ENCODE measurements at regions not wholly inside any gene's neighbourhood (a gene's known extent, or its start where the extent isn't known, plus 50 kb on each side); places are given as distances from the start of the nearest gene placed in this dataset.
"Not testable (repeated sequence)": the region's sequence is repeated elsewhere in the genome, so short reads cannot be mapped to it uniquely, and the experiment has no call there.

GRCh38 chr13:27327633-27328032 is 57.0 kb downstream of the RASL11A start:
- DNase-seq: no peak

GRCh38 chr13:27329210-27329609 is 58.6 kb downstream of the RASL11A start:
- DNase-seq: no peak

- DNase-seq: no peak
Measured at GRCh38 chr13:27334774-27335435, 64.3 kb downstream of the RASL11A start.

- no peak for DNase-seq
Measured at GRCh38 chr13:27336014-27336673, 65.5 kb downstream of the RASL11A start.

- no peak for DNase-seq
Measured at GRCh38 chr13:27338207-27338606, 67.6 kb downstream of the RASL11A start.

- no peak for DNase-seq
Measured at GRCh38 chr13:27338816-27339215, 68.2 kb downstream of the RASL11A start.

GRCh38 chr13:27339299-27339698 is 68.7 kb downstream of the RASL11A start:
- DNase-seq: peak; percentile 29

- no peak for DNase-seq
Measured at GRCh38 chr13:27341616-27342015, 71.0 kb downstream of the RASL11A start.

GRCh38 chr13:27347211-27347772 is 76.7 kb downstream of the RASL11A start:
- no peak for DNase-seq

GRCh38 chr13:27348461-27348860 is 76.0 kb upstream of the GTF3A start:
- DNase-seq: no peak

- no peak for DNase-seq
Measured at GRCh38 chr13:27349458-27349857, 75.0 kb upstream of the GTF3A start.

GRCh38 chr13:27350825-27351224 is 73.6 kb upstream of the GTF3A start:
- not testable (repeated sequence) for DNase-seq

GRCh38 chr13:27352698-27353097 is 71.7 kb upstream of the GTF3A start:
- no peak for DNase-seq

GRCh38 chr13:27353166-27353583 is 71.2 kb upstream of the GTF3A start:
- no peak for DNase-seq

- no peak for DNase-seq
Measured at GRCh38 chr13:27353708-27354107, 70.7 kb upstream of the GTF3A start.

GRCh38 chr13:27354379-27354778 is 70.0 kb upstream of the GTF3A start:
- no peak for DNase-seq

- DNase-seq: no peak
Measured at GRCh38 chr13:27355894-27356293, 68.5 kb upstream of the GTF3A start.

GRCh38 chr13:27358420-27358819 is 66.0 kb upstream of the GTF3A start:
- DNase-seq: no peak

GRCh38 chr13:27359199-27359821 is 65.1 kb upstream of the GTF3A start:
- DNase-seq: peak; percentile 45

GRCh38 chr13:27360562-27360961 is 63.9 kb upstream of the GTF3A start:
- no peak for DNase-seq

- DNase-seq: peak; percentile 65
Measured at GRCh38 chr13:27362064-27362751, 62.2 kb upstream of the GTF3A start.

- not testable (repeated sequence) for DNase-seq
Measured at GRCh38 chr13:27363637-27364036, 60.8 kb upstream of the GTF3A start.

GRCh38 chr13:27367570-27367969 is 56.8 kb upstream of the GTF3A start:
- no peak for DNase-seq
